CD14-positive monocyte (primary cell): ENCODE measurements at regions not wholly inside any gene's neighbourhood (a gene's known extent, or its start where the extent isn't known, plus 50 kb on each side); places are given as distances from the start of the nearest gene placed in this dataset.

Source experiments
- DNase-seq, 3 donors: peaks; one replicate each; pipeline ENCODE4 v3.0.0-alpha.2; 2011 to 2022
- H2AFZ ChIP-seq: 2 replicates; pipeline ENCODE4 v1.6.0; 2012; ENCODE audit warnings: mild to moderate bottlenecking, low read depth, low read length, inconsistent platforms; ENCODE audit not compliant: insufficient read depth, poor library complexity, severe bottlenecking
- H3K27ac ChIP-seq, 2 donors: 1 replicate in 1 of 2; 2 replicates in 1 of 2; pipeline ENCODE4 v1.5.1; 2012 to 2013; ENCODE audit warnings: low read length in 2 of 2, control low read depth in 1 of 2, inconsistent platforms in 1 of 2, low read depth in 1 of 2, mild to moderate bottlenecking in 1 of 2
- H3K27me3 ChIP-seq, 2 donors: one replicate each; pipeline versions ENCODE4 v1.6.0 to v1.6.1; 2011 to 2013; ENCODE audit warnings: low read length in 2 of 2; ENCODE audit not compliant: control insufficient read depth in 2 of 2, insufficient read depth in 2 of 2
- H3K36me3 ChIP-seq, 2 donors: replicated peaks in 1 of 2; 1 replicate in 1 of 2; 2 replicates in 1 of 2; pipeline versions ENCODE4 v1.5.1 to v1.6.1; 2012 to 2013; ENCODE audit warnings: low read length in 2 of 2, control low read depth in 1 of 2, inconsistent platforms in 1 of 2, mild to moderate bottlenecking in 1 of 2; ENCODE audit not compliant: insufficient read depth in 2 of 2, control insufficient read depth in 1 of 2
- H3K4me1 ChIP-seq, 2 donors: 1 replicate in 1 of 2; 2 replicates in 1 of 2; pipeline versions ENCODE4 v1.5.1 to v1.6.1; 2012 to 2013; ENCODE audit warnings: low read length in 2 of 2, control low read depth in 1 of 2, inconsistent platforms in 1 of 2, mild to moderate bottlenecking in 1 of 2, moderate library complexity in 1 of 2; ENCODE audit not compliant: insufficient read depth in 2 of 2, control insufficient read depth in 1 of 2
- H3K4me2 ChIP-seq: replicated peaks from 2 replicates; pipeline ENCODE3; 2012; ENCODE audit warnings: low read length, moderate library complexity, mild to moderate bottlenecking; ENCODE audit not compliant: poor library complexity, severe bottlenecking; ENCODE audit errors: extremely low read depth
- H3K4me3 ChIP-seq, 3 experiments: fragments of 200-600 bp in 1 of 3; sonication (generic) in 1 of 3; replicated peaks in 1 of 3; 1 replicate in 2 of 3; 2 replicates in 1 of 3; pipeline ENCODE4 v1.5.1; 2011 to 2013; ENCODE audit warnings: low read length in 3 of 3, mild to moderate bottlenecking in 3 of 3, control low read depth in 2 of 3, low read depth in 2 of 3, inconsistent platforms in 1 of 3, moderate library complexity in 1 of 3
- H3K79me2 ChIP-seq: 2 replicates; pipeline ENCODE4 v1.6.0; 2012; ENCODE audit warnings: mild to moderate bottlenecking, control low read depth, inconsistent platforms, low read length, moderate library complexity; ENCODE audit not compliant: insufficient read depth
- H3K9ac ChIP-seq: 2 replicates; pipeline ENCODE4 v1.6.0; 2017; ENCODE audit warnings: low read length, mild to moderate bottlenecking; ENCODE audit not compliant: insufficient read depth, poor library complexity, severe bottlenecking
- H3K9me3 ChIP-seq, 2 donors: replicated peaks in 1 of 2; 1 replicate in 1 of 2; 2 replicates in 1 of 2; pipeline versions ENCODE4 v1.5.1 to v1.6.1; 2012 to 2013; ENCODE audit warnings: low read length in 2 of 2, control low read depth in 1 of 2; ENCODE audit not compliant: control insufficient read depth in 1 of 2, insufficient read depth in 1 of 2
- H4K20me1 ChIP-seq: 2 replicates; pipeline ENCODE4 v1.6.0; 2012; ENCODE audit warnings: mild to moderate bottlenecking, low read length, control low read depth, moderate library complexity; ENCODE audit not compliant: insufficient read depth
- H3K27ac Mint-ChIP-seq, 7 donors: one replicate each; pipeline ENCODE4 v1.8.0; 2020; ENCODE audit warnings: mild to moderate bottlenecking in 7 of 7, mixed read lengths in 7 of 7, moderate library complexity in 6 of 7, inconsistent platforms in 2 of 7
- H3K27me3 Mint-ChIP-seq, 3 donors: one replicate each; pipeline ENCODE4 v1.8.0; 2021 to 2022; ENCODE audit warnings: low read depth in 3 of 3, mild to moderate bottlenecking in 3 of 3, mixed read lengths in 3 of 3, moderate library complexity in 3 of 3, inconsistent platforms in 1 of 3
- H3K36me3 Mint-ChIP-seq, 2 donors: one replicate each; pipeline ENCODE4 v1.8.0; 2020; ENCODE audit warnings: mixed read lengths in 2 of 2, inconsistent platforms in 1 of 2, mild to moderate bottlenecking in 1 of 2
- H3K4me1 Mint-ChIP-seq: one replicate; pipeline ENCODE4 v1.8.0; 2020; ENCODE audit warnings: mild to moderate bottlenecking, mixed read lengths
- H3K4me3 Mint-ChIP-seq, 2 donors: one replicate each; pipeline ENCODE4 v1.8.0; 2020; ENCODE audit warnings: mild to moderate bottlenecking in 2 of 2, mixed read lengths in 2 of 2, moderate library complexity in 1 of 2
- H3K9me3 Mint-ChIP-seq, 7 donors: one replicate each; pipeline ENCODE4 v1.8.0; 2020 to 2022; ENCODE audit warnings: mixed read lengths in 7 of 7, mild to moderate bottlenecking in 6 of 7, moderate library complexity in 6 of 7, inconsistent platforms in 2 of 7
- WGBS: methylation state at CpG from one replicate; pipeline ENCODE4 v1.1.5; 2013; ENCODE audit warnings: missing lambda C conversion rate; ENCODE audit not compliant: insufficient coverage; 5-methylcytosine and 5-hydroxymethylcytosine counted together
- intact Hi-C, 2 donors: fragments of 100-400 bp; cut with micrococcal nuclease; formaldehyde crosslinking; loops; one replicate each; pipeline versions ENCODE4 v1.15.0 to v1.15.1; 2023
- TF ChIP-seq, protein P1 (sequence below): fragments of 200-600 bp; IDR thresholded peaks from one replicate; pipeline ENCODE4 v1.8.0; 2022; ENCODE audit warnings: antibody characterized with exemption, mild to moderate bottlenecking

DNA sequence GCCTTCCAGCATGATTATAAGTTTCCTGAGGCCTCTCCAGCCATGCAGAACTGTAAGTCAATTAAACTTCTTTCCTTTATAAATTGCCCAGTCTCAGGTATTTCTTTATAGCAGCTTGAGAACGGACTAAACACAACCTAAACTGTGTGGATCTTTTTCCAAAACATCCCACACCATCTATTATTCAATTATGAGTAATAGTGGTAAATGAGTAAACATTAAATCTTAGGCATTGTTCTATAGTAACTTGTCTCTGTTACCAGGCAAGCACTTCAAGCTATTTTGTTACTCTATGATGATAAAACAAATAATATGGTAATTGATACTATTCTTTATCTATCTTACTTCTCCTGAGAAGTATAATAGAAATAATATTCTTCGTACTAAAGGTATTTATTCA lies 536.9 kb upstream of the CHAC2 start:
- Histone ChIP-seq H3K4me1 (no peaks in the 10 kb centered on the region), H3K36me3 (no peaks in the 10 kb centered on the region), H3K79me2 (no peaks in the 10 kb centered on the region), H3K27me3 (no peaks in the 10 kb centered on the region), H4K20me1 (no peaks in the 10 kb centered on the region), H3K9ac (no peak overlapping the region), H2AFZ (no peak overlapping the region), H3K9me3 (no peaks in the 10 kb centered on the region), H3K27ac (no peak overlapping the region), H3K4me2 (no peak overlapping the region), H3K4me3 (no peak overlapping the region)
- Mint-ChIP-seq H3K9me3 (no peaks in the 10 kb centered on the region), H3K27ac (no peak overlapping the region), H3K4me3 (no peak overlapping the region), H3K4me1 (no peaks in the 10 kb centered on the region), H3K27me3 (peaks cover 0 to 2% (median 2%) of the 10 kb centered on the region in 3 donors), H3K36me3 (no peaks in the 10 kb centered on the region)
- TF ChIP-seq, protein P1, sequence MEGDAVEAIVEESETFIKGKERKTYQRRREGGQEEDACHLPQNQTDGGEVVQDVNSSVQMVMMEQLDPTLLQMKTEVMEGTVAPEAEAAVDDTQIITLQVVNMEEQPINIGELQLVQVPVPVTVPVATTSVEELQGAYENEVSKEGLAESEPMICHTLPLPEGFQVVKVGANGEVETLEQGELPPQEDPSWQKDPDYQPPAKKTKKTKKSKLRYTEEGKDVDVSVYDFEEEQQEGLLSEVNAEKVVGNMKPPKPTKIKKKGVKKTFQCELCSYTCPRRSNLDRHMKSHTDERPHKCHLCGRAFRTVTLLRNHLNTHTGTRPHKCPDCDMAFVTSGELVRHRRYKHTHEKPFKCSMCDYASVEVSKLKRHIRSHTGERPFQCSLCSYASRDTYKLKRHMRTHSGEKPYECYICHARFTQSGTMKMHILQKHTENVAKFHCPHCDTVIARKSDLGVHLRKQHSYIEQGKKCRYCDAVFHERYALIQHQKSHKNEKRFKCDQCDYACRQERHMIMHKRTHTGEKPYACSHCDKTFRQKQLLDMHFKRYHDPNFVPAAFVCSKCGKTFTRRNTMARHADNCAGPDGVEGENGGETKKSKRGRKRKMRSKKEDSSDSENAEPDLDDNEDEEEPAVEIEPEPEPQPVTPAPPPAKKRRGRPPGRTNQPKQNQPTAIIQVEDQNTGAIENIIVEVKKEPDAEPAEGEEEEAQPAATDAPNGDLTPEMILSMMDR: no peak
- DNase-seq: no peak
- WGBS: no CpG with 5 or more reads among the region's 2 CpGs
- intact Hi-C loops: no loop called here

DNA sequence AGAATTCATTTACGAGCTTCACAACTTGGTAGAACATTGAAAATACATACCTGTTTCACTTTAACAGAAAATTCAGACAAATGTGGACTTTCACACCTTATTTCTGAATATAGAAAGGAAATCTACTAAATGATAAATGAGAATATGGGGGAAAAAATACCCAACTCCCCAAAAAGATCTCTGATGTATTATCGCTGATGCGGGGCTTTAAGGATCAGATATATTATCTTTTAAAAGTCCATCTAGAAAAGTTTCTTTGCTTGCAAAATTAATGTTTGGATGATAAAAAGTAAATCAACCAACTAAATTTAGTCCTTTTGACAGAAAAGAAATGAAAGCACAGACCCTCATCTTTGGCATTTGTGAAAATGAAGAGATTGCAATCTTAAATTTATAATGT lies 540.1 kb upstream of the CHAC2 start:
- peaks cover 0 to 3% (median 0%) of the 10 kb centered on the region in 7 donors for H3K9me3 Mint-ChIP-seq
- Histone ChIP-seq H3K9me3 (no peaks in the 10 kb centered on the region), H4K20me1 (no peaks in the 10 kb centered on the region), H3K9ac (no peak overlapping the region), H3K4me3 (no peak overlapping the region), H3K27me3 (no peaks in the 10 kb centered on the region), H3K36me3 (no peaks in the 10 kb centered on the region), H3K27ac (no peak overlapping the region), H3K4me1 (no peaks in the 10 kb centered on the region), H3K4me2 (no peak overlapping the region), H2AFZ (no peak overlapping the region), H3K79me2 (no peaks in the 10 kb centered on the region)
- H3K4me1 Mint-ChIP-seq: no peaks in the 10 kb centered on the region
- no CpG with 5 or more reads among the region's 3 CpGs for WGBS
- no peaks in the 10 kb centered on the region for H3K36me3 Mint-ChIP-seq
- H3K4me3 Mint-ChIP-seq: no peak overlapping the region
- no peak for DNase-seq
- TF ChIP-seq, protein P1: no peak
- intact Hi-C loops: no loop called here
- peaks cover 0 to 2% (median 2%) of the 10 kb centered on the region in 3 donors for H3K27me3 Mint-ChIP-seq
- no peak overlapping the region for H3K27ac Mint-ChIP-seq
